GM21717 (cell line): ENCODE measurements at regions not wholly inside any gene's neighbourhood (a gene's known extent, or its start where the extent isn't known, plus 50 kb on each side); places are given as distances from the start of the nearest gene placed in this dataset.
A peak's percentile ranks its signal among the peaks of the same experiment; 100 is the strongest.
"Not testable (repeated sequence)": the region's sequence is repeated elsewhere in the genome, so short reads cannot be mapped to it uniquely, and the experiment has no call there.

Source experiments
- ATAC-seq: cut with Tn5 transposase; IDR thresholded peaks from one replicate; pipeline ENCODE4 v1.9.1; 2021; ENCODE audit warnings: mild to moderate bottlenecking, moderate library complexity; ENCODE audit not compliant: unreplicated experiment

- ATAC-seq: no peak
Observed at GRCh38 chrX:101823236-101823635, 108.6 kb downstream of the ZMAT1 start.

GRCh38 chrX:101817739-101818138 lies 114.1 kb downstream of the ZMAT1 start:
- not testable (repeated sequence) for ATAC-seq

- no peak for ATAC-seq
Observed at GRCh38 chrX:101813200-101813599, 118.6 kb downstream of the ZMAT1 start.

- ATAC-seq: no peak
Observed at GRCh38 chrX:101803451-101803850, 128.4 kb downstream of the ZMAT1 start.

- ATAC-seq: peak; percentile 99
Observed at GRCh38 chrX:101799387-101799786, 132.4 kb downstream of the ZMAT1 start.

GRCh38 chrX:101787934-101788333 lies 128.3 kb upstream of the ARMCX2 start:
- ATAC-seq: no peak

- ATAC-seq: no peak
Observed at GRCh38 chrX:101785142-101785541, 125.5 kb upstream of the ARMCX2 start.

GRCh38 chrX:101780421-101780820 lies 120.8 kb upstream of the ARMCX2 start:
- ATAC-seq: not testable (repeated sequence)

GRCh38 chrX:101774340-101774739 lies 114.7 kb upstream of the ARMCX2 start:
- ATAC-seq: peak; percentile 100

GRCh38 chrX:101764538-101764937 lies 104.9 kb upstream of the ARMCX2 start:
- no peak for ATAC-seq

- ATAC-seq: peak; percentile 73
Observed at GRCh38 chrX:101759000-101759399, 99.3 kb upstream of the ARMCX2 start.

- ATAC-seq: no peak
Observed at GRCh38 chrX:101750744-101751143, 91.1 kb upstream of the ARMCX2 start.

- ATAC-seq: no peak
Observed at GRCh38 chrX:101749436-101749835, 89.8 kb upstream of the ARMCX2 start.

GRCh38 chrX:101745046-101745445 lies 85.4 kb upstream of the ARMCX2 start:
- no peak for ATAC-seq

- ATAC-seq: no peak
Observed at GRCh38 chrX:101744085-101744484, 84.4 kb upstream of the ARMCX2 start.

- no peak for ATAC-seq
Observed at GRCh38 chrX:101740642-101741041, 81.0 kb upstream of the ARMCX2 start.

GRCh38 chrX:101738867-101739266 lies 79.2 kb upstream of the ARMCX2 start:
- ATAC-seq: not testable (repeated sequence)

GRCh38 chrX:101738411-101738810 lies 78.8 kb upstream of the ARMCX2 start:
- not testable (repeated sequence) for ATAC-seq

GRCh38 chrX:101736651-101737050 lies 77.0 kb upstream of the ARMCX2 start:
- no peak for ATAC-seq

- ATAC-seq: no peak
Observed at GRCh38 chrX:101732870-101733269, 73.2 kb upstream of the ARMCX2 start.

GRCh38 chrX:101729986-101730385 lies 70.3 kb upstream of the ARMCX2 start:
- ATAC-seq: no peak
